GM12878 (cell line): ENCODE measurements at regions not wholly inside any gene's neighbourhood (a gene's known extent, or its start where the extent isn't known, plus 50 kb on each side); places are given as distances from the start of the nearest gene placed in this dataset.

Experiments
- ATAC-seq: fragments of 200-7000 bp; cut with Tn5 transposase; 3 replicates; pipeline ENCODE4 v1.9.1; 2020; ENCODE audit warnings: mild to moderate bottlenecking, moderate library complexity
- BruUV-seq: library from RNA; stranded (reverse); fragments of 400-500 nt; replicated peaks from 2 replicates; lab custom pipeline; 2021; lab: Mats Ljungman, UMichigan
- CTCF ChIA-PET: fragments of 300-600 bp; sonication (Branson Sonifier 250); formaldehyde crosslinking; extraction: SDS; loops from one replicate; lab custom pipeline; 2021; ENCODE audit warnings: inconsistent platforms; lab: Yijun Ruan, JAX
- POLR2A ChIA-PET: fragments of 350-600 bp; formaldehyde crosslinking; extraction: SDS; loops from one replicate; lab custom pipeline; 2021; ENCODE audit warnings: inconsistent platforms; lab: Charles Lee
- RAD21 ChIA-PET: fragments of 300-600 bp; sonication (Branson Sonifier 250); formaldehyde crosslinking; loops from one replicate; lab custom pipeline; 2023; ENCODE audit warnings: antibody characterized with exemption; ENCODE audit not compliant: unreplicated experiment; lab: Charles Lee
- SMC1A ChIA-PET: fragments of 300-600 bp; sonication (Branson Sonifier 250); formaldehyde crosslinking; loops from one replicate; lab custom pipeline; 2023; ENCODE audit not compliant: unreplicated experiment, uncharacterized antibody; lab: Charles Lee
- DNase-seq: peaks from one replicate; pipeline ENCODE4 v3.0.0-alpha.2; 2011; ENCODE audit warnings: low read depth, low spot score
- FAIRE-seq: peaks from 3 replicates; lab custom pipeline; 2011; peaks lifted over from hg19 to GRCh38; lab: Jason Lieb, UNC
- H2AFZ ChIP-seq: 2 replicates; pipeline ENCODE4 v1.6.0; 2011; ENCODE audit warnings: low read depth, low read length, control low read depth; ENCODE audit not compliant: control insufficient read depth
- H3K27ac ChIP-seq: 2 replicates; pipeline ENCODE4 v1.5.1; 2011; ENCODE audit warnings: control low read depth; ENCODE audit not compliant: control insufficient read depth, insufficient read depth
- H3K27me3 ChIP-seq, 2 experiments: replicated peaks in 1 of 2; 2 replicates each; pipeline versions ENCODE4 v1.6.0 to v1.6.1; 2011; ENCODE audit warnings: low read length in 1 of 2; ENCODE audit not compliant: control insufficient read depth in 2 of 2, insufficient read depth in 2 of 2
- H3K36me3 ChIP-seq, 2 experiments: 2 replicates each; pipeline ENCODE4 v1.5.1; 2011; ENCODE audit warnings: low read length in 1 of 2; ENCODE audit not compliant: control insufficient read depth in 2 of 2, insufficient read depth in 2 of 2
- H3K4me1 ChIP-seq: 2 replicates; pipeline ENCODE4 v1.6.1; 2011; ENCODE audit warnings: mild to moderate bottlenecking, low read length, moderate library complexity, mixed read lengths; ENCODE audit not compliant: control insufficient read depth, insufficient read depth
- H3K4me2 ChIP-seq: 2 replicates; pipeline ENCODE4 v1.6.0; 2011; ENCODE audit warnings: control low read depth; ENCODE audit not compliant: control insufficient read depth, insufficient read depth
- H3K4me3 ChIP-seq: fragments of 200-600 bp; sonication (generic); 2 replicates; pipeline ENCODE4 v1.5.1; 2016
- H3K79me2 ChIP-seq: 2 replicates; pipeline ENCODE4 v1.6.0; 2011; ENCODE audit warnings: low read length; ENCODE audit not compliant: control insufficient read depth, insufficient read depth
- H3K9ac ChIP-seq: 2 replicates; pipeline ENCODE4 v1.8.0; 2011; ENCODE audit warnings: low read length, control low read depth, mixed read lengths; ENCODE audit not compliant: control insufficient read depth, insufficient read depth
- H3K9me3 ChIP-seq: replicated peaks from 3 replicates; pipeline ENCODE4 v1.5.1; 2011; ENCODE audit warnings: mild to moderate bottlenecking, low read length; ENCODE audit not compliant: control insufficient read depth, insufficient read depth
- H4K20me1 ChIP-seq: 2 replicates; pipeline ENCODE4 v1.6.0; 2011; ENCODE audit not compliant: control insufficient read depth, insufficient read depth
- ASH2L ChIP-seq: fragments of 300-600, 200-600 bp; sonication (generic); IDR thresholded peaks from 2 replicates; pipeline ENCODE4 v1.6.1; 2017; ENCODE audit warnings: low read depth, mild to moderate bottlenecking, borderline replicate concordance
- NFIC ChIP-seq: IDR thresholded peaks from 2 replicates; pipeline ENCODE4 v1.6.1; 2012; ENCODE audit warnings: low read depth, mild to moderate bottlenecking, inconsistent platforms, low read length, moderate library complexity
- POLR2AphosphoS2 ChIP-seq: IDR thresholded peaks from 2 replicates; pipeline ENCODE4 v1.6.1; 2011; ENCODE audit warnings: low read depth, mild to moderate bottlenecking, low read length, improper control_type of control experiment, moderate library complexity
- SREBF1 ChIP-seq: IDR thresholded peaks from 2 replicates; pipeline ENCODE4 v1.6.1; 2012; ENCODE audit warnings: mild to moderate bottlenecking, low read length
- SUZ12 ChIP-seq: fragments of 200-600 bp; sonication (generic); IDR thresholded peaks from one replicate; pipeline ENCODE4 v1.6.1; 2018; ENCODE audit warnings: antibody characterized with exemption, mild to moderate bottlenecking; ENCODE audit not compliant: unreplicated experiment
- TCF3 ChIP-seq: IDR thresholded peaks from 2 replicates; pipeline ENCODE4 v1.6.1; 2012; ENCODE audit warnings: low read depth, mild to moderate bottlenecking, low read length, borderline replicate concordance; ENCODE audit not compliant: insufficient read depth
- WGBS: methylation state at CpG from one replicate; pipeline ENCODE4 v1.1.6; 2016; ENCODE audit warnings: low lambda C conversion rate; ENCODE audit not compliant: insufficient replicate concordance, insufficient coverage; ENCODE audit errors: missing lambda C conversion rate; 5-methylcytosine and 5-hydroxymethylcytosine counted together
- in situ Hi-C: fragments of 300-500 bp; cut with MboI; formaldehyde crosslinking; loops from 9 replicates; pipeline ENCODE4 v1.14.3; 2018; ENCODE audit warnings: mixed read lengths
- intact Hi-C: fragments of 100-400 bp; cut with micrococcal nuclease; formaldehyde crosslinking; loops from one replicate; pipeline ENCODE4 v1.14.2; 2022; ENCODE audit not compliant: unreplicated experiment
- TF ChIP-seq, protein P1 (sequence below): fragments of 450-650 bp; IDR thresholded peaks from 2 replicates; pipeline ENCODE4 v1.6.1; 2018; ENCODE audit warnings: mild to moderate bottlenecking, low read depth, moderate library complexity; ENCODE audit not compliant: partially characterized antibody

DNA sequence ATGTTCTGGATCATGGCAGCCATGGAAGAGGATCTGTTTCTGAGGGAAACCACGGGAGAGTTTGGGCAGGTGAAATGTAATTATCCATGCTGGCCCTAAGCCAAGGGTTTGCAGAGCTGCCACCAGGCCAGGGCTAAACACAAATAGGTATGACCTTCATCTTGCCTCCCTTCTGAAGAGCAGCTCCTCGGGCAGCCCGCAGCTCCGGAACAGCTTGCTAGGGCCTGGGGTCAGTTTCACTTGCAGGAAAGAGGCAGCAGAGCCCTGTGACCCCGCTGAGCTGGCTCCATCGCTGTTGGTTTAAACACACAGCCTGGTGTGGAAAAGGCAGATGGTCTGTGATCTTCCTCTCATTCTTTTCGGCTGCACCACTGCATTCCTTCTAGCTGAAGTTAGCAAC is 141.4 kb downstream of the TMEM38B start (continued):
- TF ChIP-seq, protein P1, sequence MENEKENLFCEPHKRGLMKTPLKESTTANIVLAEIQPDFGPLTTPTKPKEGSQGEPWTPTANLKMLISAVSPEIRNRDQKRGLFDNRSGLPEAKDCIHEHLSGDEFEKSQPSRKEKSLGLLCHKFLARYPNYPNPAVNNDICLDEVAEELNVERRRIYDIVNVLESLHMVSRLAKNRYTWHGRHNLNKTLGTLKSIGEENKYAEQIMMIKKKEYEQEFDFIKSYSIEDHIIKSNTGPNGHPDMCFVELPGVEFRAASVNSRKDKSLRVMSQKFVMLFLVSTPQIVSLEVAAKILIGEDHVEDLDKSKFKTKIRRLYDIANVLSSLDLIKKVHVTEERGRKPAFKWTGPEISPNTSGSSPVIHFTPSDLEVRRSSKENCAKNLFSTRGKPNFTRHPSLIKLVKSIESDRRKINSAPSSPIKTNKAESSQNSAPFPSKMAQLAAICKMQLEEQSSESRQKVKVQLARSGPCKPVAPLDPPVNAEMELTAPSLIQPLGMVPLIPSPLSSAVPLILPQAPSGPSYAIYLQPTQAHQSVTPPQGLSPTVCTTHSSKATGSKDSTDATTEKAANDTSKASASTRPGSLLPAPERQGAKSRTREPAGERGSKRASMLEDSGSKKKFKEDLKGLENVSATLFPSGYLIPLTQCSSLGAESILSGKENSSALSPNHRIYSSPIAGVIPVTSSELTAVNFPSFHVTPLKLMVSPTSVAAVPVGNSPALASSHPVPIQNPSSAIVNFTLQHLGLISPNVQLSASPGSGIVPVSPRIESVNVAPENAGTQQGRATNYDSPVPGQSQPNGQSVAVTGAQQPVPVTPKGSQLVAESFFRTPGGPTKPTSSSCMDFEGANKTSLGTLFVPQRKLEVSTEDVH: no peak
- TF ChIP-seq POLR2AphosphoS2: no peak
- no peak for TF ChIP-seq TCF3
- no peak for TF ChIP-seq SREBF1
- no peak for TF ChIP-seq NFIC
- no peak for TF ChIP-seq ASH2L

DNA sequence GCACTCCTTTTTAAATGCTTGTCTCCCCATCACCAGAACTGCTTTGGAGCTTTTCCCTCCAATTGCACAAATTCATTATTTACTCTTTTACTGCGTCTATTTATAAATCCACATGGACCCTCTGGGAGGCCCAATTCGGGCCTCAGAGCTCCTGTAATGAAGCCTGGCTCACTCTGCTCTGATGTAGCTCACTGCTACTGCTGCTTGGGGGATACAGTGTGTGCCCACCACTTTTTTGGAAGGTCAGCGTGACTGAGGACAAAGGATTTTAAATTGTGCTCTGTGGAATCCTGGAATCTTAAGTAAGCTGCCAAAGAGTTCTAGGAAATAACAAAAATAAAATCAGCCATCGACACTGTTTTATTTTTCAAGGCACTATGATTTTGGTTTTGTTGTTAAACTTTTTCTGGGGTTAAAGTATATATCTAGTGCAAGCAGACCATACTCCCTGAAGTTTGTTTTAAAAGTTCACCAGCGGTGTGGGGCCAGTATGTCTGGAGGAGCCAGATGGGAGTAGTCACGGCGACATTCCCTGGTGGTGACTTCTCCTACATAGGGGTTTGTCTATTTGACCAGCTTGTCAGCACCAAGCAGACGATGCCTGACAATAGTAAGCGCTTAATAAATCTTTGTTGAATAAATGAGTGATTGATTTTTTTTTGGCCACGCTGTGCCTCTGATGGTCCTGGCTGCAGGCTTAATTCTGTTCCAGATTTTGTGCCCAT is 142.8 kb downstream of the TMEM38B start:
- Histone ChIP-seq H3K4me2 (no peak overlapping the region), H3K9ac (no peak overlapping the region), H2AFZ (no peak overlapping the region), H3K4me1 (no peaks in the 10 kb centered on the region), H4K20me1 (no peaks in the 10 kb centered on the region), H3K36me3 (no peaks in the 10 kb centered on the region), H3K27me3 (no peaks in the 10 kb centered on the region; a peak in 1 of 4 replicates), H3K4me3 (no peak overlapping the region), H3K9me3 (no peaks in the 10 kb centered on the region), H3K27ac (no peak overlapping the region), H3K79me2 (no peaks in the 10 kb centered on the region)
- ChIA-PET POLR2A (no interaction called here), RAD21 (interaction anchor here (1.5 kb wide), 1 partner anchor 45 kb away, joined by 3 read pairs; no protein-coding TSS in a partner anchor), SMC1A (interaction anchor here (1.0 kb wide), 1 partner anchor 45 kb away, joined by 3 read pairs; no protein-coding TSS in a partner anchor), CTCF (interaction anchor here (0.9 to 2.9 kb wide), 2 partner anchors 42 to 45 kb away, joined by 3 to 8 read pairs; no protein-coding TSS in a partner anchor)
- 41% methylated on average over 10 of the region's 10 CpGs for WGBS
- BruUV-seq: no TSS peak
- in situ Hi-C loops (no loop called here), intact Hi-C loops (no loop called here)
- ATAC-seq: no peak
- no peak for DNase-seq
- no peak for TF ChIP-seq SUZ12
- FAIRE-seq: no peak
